HTR-8/SVneo (cell line): ENCODE measurements at regions not wholly inside any gene's neighbourhood (a gene's known extent, or its start where the extent isn't known, plus 50 kb on each side); places are given as distances from the start of the nearest gene placed in this dataset.
A peak's percentile ranks its signal among the peaks of the same experiment; 100 is the strongest.

Source experiments
- DNase-seq: peaks from one replicate; pipeline ENCODE4 v3.0.0; 2011; ENCODE audit warnings: low spot score, mixed read lengths; ENCODE audit not compliant: insufficient read length
- FAIRE-seq: peaks from 2 replicates; lab custom pipeline; 2011; peaks lifted over from hg19 to GRCh38; lab: Jason Lieb, UNC

DNA sequence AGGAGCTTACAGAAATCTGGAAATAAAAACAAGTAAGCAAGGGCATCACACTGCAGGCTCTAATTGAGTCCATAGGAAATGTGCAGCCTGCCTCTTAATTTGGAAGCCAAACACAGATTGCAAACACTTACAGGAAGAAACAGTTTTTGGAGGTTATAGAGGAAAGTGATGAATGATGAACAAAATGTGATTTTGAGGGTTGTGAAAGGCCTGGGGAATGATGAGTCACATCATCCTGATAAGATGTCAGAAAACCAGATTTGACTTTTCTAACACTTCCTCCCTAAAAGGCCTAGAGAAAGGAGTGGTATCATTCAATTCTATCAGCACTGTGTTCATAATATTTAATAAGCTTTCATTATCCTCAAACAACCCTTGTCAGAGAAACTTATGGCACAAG is 96.6 kb upstream of the POU2AF2 start:
- DNase-seq (no peak), FAIRE-seq (no peak)

- DNase-seq: no peak
- FAIRE-seq: no peak
These were observed 97.4 kb upstream of the POU2AF2 start for GRCh38 chr11:111148121-111148520.

- DNase-seq (no peak), FAIRE-seq (no peak)
These were observed 107.7 kb upstream of the POU2AF2 start for GRCh38 chr11:111137846-111138245.

GRCh38 chr11:111135778-111136570 is 109.6 kb upstream of the POU2AF2 start:
- FAIRE-seq: no peak
- DNase-seq: no peak

- no peak for DNase-seq
- no peak for FAIRE-seq
These were observed 110.4 kb upstream of the POU2AF2 start for GRCh38 chr11:111135101-111135500.

DNA sequence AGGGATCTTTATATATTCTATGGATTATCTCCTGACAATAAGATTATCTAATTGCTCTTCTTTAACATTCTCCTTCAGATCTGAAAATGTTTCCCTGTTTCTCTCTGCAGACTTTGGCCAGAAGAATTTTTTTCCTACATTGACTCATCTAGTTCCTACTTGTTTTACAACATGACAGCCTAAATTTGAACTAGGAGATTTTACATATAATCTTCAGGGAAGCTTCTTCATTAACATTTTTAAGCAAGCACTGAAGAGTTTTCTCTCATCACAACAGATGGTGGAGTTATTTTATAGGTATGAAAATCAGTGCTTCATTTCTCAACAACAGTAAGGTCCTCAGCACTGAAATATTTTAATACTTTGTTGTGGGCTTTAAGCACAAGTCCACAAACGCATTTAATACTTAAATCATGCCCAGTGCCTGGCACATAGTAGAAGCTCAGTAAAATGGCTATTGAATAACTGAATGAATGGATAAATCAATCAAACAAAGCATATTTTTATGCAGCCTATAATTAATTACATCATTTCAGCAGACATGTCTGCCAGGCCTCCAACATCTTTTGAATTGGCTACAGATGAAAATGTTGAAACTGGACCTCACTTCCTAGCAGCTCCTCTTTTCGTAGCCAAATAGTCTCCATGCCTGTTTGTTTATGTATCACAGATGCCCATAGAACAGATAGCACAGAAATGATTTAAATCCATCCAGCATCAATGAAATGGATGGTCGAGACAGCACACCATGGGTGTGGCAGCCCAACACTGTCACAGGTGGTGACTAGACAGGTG is 117.3 kb upstream of the POU2AF2 start:
- DNase-seq: no peak
- FAIRE-seq: no peak

DNA sequence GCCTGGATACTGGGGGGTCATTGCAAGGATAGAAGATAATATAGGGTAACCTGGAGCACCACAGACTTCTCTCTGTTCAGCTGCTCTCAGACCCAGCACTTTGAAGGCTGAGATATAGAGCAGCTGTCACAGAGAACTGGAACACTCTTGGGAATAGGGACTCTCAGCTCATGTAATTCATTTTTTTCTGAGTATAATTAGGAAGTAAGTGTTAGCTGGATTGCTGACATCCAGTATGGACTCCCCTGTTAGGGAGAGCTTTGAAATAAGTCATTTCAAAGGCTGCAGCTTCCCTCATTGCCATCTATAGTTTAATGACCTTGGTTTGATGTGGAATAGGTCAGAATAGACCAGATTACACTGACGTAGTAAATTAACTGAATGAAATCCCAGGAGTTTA is 120.8 kb upstream of the POU2AF2 start:
- FAIRE-seq (no peak), DNase-seq (no peak)

DNA sequence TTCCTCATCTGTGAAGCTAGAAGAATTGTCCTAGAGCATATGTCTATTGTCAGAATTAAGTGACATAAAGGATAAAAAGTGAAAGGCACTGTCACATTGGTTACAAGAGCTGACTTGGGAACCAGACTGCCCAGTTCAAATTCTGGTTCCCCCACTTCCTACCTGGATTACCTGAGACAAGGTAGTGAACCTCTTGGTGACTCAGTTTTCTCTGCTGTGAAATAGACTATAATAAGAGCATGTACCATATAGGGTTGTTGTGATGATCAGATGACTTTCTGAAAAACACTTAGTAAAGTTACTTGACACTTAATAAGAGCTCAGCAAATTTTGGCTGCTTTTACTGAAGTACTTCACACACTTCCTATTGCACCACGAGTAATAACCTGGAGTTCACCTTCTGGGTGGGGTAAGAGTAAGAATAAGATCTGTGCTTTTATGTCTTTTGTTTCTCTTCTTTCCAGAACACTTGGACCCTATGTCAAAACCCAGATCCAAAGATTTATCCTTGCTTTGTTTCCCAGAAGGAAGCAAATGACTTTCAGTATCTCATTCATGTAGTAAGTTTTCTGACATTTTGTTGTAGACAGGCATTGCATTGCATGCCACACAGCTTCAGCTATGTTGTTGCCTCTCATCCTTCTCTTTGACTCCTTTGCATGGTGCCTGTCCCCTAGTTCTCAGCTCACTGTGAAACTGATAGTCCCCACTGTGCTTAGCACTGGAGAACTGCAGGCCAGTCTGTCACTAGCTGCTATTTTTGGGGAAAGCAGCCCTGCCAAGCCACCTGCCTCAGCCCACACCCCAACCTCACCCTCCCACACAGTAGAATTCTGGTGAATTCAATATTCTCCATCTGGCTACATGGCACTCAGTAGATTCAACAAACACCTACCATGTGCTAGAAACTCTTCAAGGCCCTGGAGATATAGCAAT is 121.8 kb upstream of the POU2AF2 start:
- FAIRE-seq (no peak), DNase-seq (no peak)

GRCh38 chr11:111120696-111121302 is 124.7 kb upstream of the POU2AF2 start:
- DNase-seq: no peak
- no peak for FAIRE-seq

- DNase-seq (no peak), FAIRE-seq (no peak)
These were observed 125.4 kb upstream of the POU2AF2 start for GRCh38 chr11:111120161-111120560.

DNA sequence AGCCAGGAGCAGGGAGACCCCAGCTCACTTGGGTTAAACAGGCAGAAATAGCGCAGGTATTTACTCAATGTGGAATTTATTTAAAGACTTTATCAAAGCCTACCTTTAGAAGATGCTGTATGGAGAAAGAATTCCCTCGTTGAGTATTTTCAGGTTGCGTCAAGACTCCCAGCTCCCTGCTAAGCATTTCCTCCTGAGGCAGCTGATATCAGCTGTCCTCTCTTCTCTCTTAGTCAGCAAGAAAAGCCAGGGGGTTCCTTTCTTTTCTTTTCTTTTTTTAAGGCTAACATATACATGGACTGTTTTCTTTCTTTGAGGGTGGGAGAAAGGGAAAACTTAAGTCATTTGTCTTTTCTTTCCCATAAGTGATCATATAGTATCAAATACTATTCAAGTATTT is 125.8 kb upstream of the POU2AF2 start:
- FAIRE-seq (no peak), DNase-seq (no peak)

- DNase-seq (no peak), FAIRE-seq (no peak)
These were observed 129.6 kb upstream of the POU2AF2 start for GRCh38 chr11:111115890-111116289.

DNA sequence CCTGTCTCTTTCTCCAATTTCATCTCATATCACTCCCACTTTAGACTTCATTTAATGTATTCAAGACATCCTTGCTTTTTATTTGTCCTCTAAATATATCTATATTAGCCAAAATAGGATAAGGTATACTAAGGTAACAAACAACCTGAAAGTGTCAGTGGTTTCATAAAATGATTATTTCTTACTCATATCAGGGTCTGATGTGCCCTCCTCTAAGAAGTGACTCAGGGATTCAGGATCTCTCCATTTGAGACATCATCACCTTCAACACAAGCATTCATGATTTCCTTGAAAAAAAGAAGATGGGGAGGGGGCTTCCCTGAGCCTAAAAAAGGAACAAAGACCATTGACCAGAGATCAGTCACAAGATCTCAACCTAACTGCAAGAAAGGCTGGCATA is 131.4 kb upstream of the POU2AF2 start:
- FAIRE-seq: no peak

GRCh38 chr11:111112614-111113013 is 132.9 kb upstream of the POU2AF2 start:
- DNase-seq (no peak), FAIRE-seq (no peak)

More for the DNA sequence above, 131.4 kb upstream of the POU2AF2 start:
- DNase-seq: no peak

DNA sequence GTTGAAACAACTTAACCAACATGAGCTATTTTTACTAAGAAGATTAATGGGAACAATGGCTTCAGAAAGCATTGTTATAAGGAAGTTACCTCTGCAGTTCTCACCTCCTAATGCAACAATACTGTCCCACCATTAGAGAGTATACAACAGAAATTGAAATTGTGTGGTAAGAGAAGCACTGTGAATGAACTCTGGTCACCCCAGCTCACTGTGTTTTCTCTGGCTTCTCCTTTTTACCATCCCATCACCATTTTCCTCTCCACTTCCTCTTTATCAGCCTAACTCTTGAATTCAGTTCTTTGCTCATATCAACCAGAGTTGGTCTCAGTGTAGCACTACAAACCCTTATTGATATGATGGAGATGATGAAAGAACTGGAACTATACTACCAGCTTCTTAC is 138.0 kb upstream of the POU2AF2 start:
- DNase-seq (no peak), FAIRE-seq (no peak)

DNA sequence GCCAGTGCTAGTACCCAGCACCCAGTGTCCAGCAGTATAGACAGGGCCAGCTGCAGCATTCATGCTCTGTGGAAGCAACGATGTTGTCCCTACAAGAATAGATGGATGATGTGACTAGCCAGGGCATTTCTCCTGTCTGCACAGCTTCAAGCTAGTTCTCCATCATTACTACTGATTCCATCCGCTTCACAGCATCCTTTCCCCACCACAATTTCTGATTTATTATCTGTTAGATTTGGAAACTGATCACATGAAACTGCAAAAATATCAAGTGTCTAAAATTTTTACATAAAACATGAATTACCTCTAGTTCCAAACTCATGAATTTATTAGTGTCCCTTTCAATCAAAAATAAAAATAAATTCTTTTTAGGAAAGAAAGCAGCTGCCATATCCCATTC is 138.9 kb upstream of the POU2AF2 start:
- FAIRE-seq: peak; percentile 72

DNA sequence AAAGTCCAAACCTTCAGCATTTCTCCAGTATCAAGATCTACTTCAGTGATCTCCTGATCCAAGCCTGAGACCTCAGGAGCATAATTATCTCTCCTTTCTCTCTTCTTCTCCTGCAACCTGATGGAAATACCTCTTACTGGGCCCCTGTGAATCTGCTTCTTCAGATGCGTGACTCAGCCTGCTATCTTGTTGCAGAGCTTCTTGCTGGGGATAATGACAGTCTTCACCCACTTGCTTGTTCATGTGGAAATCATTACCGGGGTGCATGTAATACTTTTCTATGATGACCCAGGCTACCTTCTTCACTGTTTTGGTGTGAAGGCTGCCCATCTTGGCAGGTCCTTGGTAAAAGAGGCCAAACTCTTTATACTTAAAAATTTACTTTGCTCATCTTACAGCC is 140.0 kb upstream of the POU2AF2 start:
- FAIRE-seq (no peak), DNase-seq (no peak)

More for the DNA sequence above, 138.9 kb upstream of the POU2AF2 start:
- no peak for DNase-seq

DNA sequence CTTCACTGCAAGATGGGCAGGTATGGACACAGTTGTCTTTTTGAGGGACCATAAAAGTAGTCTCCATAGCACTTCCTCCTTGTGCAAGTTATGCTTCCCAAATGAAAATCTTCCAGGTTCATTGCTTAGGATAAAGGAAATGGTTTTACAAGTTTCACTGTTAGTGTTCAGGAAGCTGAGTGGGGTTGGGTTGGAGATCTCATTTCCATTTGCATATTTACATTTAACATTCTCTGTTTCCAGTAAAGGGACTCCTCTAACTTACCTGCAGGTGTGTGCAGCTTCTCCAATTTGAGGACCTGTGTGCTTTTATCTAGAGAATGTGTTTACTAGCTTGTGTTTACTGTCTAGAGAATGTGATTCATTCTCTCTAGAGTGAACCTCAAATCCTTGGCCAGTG is 141.3 kb upstream of the POU2AF2 start:
- DNase-seq: no peak
- FAIRE-seq: no peak

- no peak for FAIRE-seq
- no peak for DNase-seq
These were observed 143.6 kb upstream of the POU2AF2 start for GRCh38 chr11:111101881-111102280.
